ENCODE measurements at regions not wholly inside any gene's neighbourhood (a gene's known extent, or its start where the extent isn't known, plus 50 kb on each side); places are given as distances from the start of the nearest gene placed in this dataset.

GRCh38 chr10:78863906-78864239 lies 204.9 kb upstream of the ZMIZ1 start:
- Histone ChIP-seq H3K27ac (no peak overlapping the region), H3K36me3 (no peaks in the 10 kb centered on the region), H3K4me3 (no peak overlapping the region), H3K9me3 (no peaks in the 10 kb centered on the region), H3K4me1 (no peaks in the 10 kb centered on the region), H3K27me3 (no peaks in the 10 kb centered on the region)
- ATAC-seq (no peak), DNase-seq (no peak)
- 83% methylated on average over 1 of the region's 1 CpG for WGBS (ENCODE audit: insufficient coverage, low coverage, low lambda C conversion rate, missing lambda C conversion rate)
- intact Hi-C loops (cut with DNase I), result no loop called here
- TF ChIP-seq CTCF (IDR thresholded peaks at IDR 0.05) (no peak), POLR2A (IDR thresholded peaks at IDR 0.05) (no peak)

GRCh38 chr10:78864761-78865537 lies 203.8 kb upstream of the ZMIZ1 start:
- Histone ChIP-seq H3K27me3 (no peaks in the 10 kb centered on the region), H3K36me3 (no peaks in the 10 kb centered on the region), H3K4me1 (no peaks in the 10 kb centered on the region), H3K4me3 (no peak overlapping the region), H3K9me3 (no peaks in the 10 kb centered on the region), H3K27ac (no peak overlapping the region)
- TF ChIP-seq POLR2A (IDR thresholded peaks at IDR 0.05) (no peak), CTCF (IDR thresholded peaks at IDR 0.05) (no peak)
- ATAC-seq, result no peak
- 88% methylated on average over 8 of the region's 14 CpGs for WGBS (ENCODE audit: insufficient coverage, low coverage, low lambda C conversion rate, missing lambda C conversion rate)
- intact Hi-C loops (cut with DNase I), result no loop called here
- DNase-seq, result no peak

GRCh38 chr10:78865538-78865875 lies 203.3 kb upstream of the ZMIZ1 start:
- intact Hi-C loops (cut with DNase I), result no loop called here
- Histone ChIP-seq H3K4me3 (no peak overlapping the region), H3K4me1 (no peaks in the 10 kb centered on the region), H3K27ac (no peak overlapping the region), H3K9me3 (no peaks in the 10 kb centered on the region), H3K27me3 (no peaks in the 10 kb centered on the region), H3K36me3 (no peaks in the 10 kb centered on the region)
- WGBS (ENCODE audit: insufficient coverage, low coverage, low lambda C conversion rate, missing lambda C conversion rate), result no CpG with 5 or more reads among the region's 4 CpGs
- TF ChIP-seq CTCF (IDR thresholded peaks at IDR 0.05), result no peak
- no peak for TF ChIP-seq POLR2A (IDR thresholded peaks at IDR 0.05)
- DNase-seq (no peak), ATAC-seq (no peak)

- DNase-seq (peak in 1 of 3 donors; percentile 27), ATAC-seq (no peak)
- Histone ChIP-seq H3K9me3 (no peaks in the 10 kb centered on the region), H3K27me3 (no peaks in the 10 kb centered on the region), H3K4me3 (no peak overlapping the region), H3K36me3 (no peaks in the 10 kb centered on the region), H3K27ac (no peak overlapping the region), H3K4me1 (no peaks in the 10 kb centered on the region)
- WGBS (ENCODE audit: insufficient coverage, low coverage, low lambda C conversion rate, missing lambda C conversion rate), result 80% methylated on average over 10 of the region's 12 CpGs
- no peak for TF ChIP-seq CTCF (IDR thresholded peaks at IDR 0.05)
- no peak for TF ChIP-seq POLR2A (IDR thresholded peaks at IDR 0.05)
- intact Hi-C loops (cut with DNase I), result no loop called here
Measured at GRCh38 chr10:78865931-78866717, 202.6 kb upstream of the ZMIZ1 start.

Data from right lobe of liver (tissue), 6 donors.